Testis (tissue), 2 donors: ENCODE measurements at regions not wholly inside any gene's neighbourhood (a gene's known extent, or its start where the extent isn't known, plus 50 kb on each side); places are given as distances from the start of the nearest gene placed in this dataset.

Experiments
- DNase-seq: peaks from one replicate; pipeline ENCODE4 v3.0.0-alpha.2; 2019
- H3K27ac ChIP-seq, 2 donors: fragments of 200-600 bp; sonication (generic); one replicate each; pipeline ENCODE4 v1.5.1; 2019
- H3K27me3 ChIP-seq: fragments of 200-600 bp; sonication (generic); one replicate; pipeline ENCODE4 v1.5.1; 2019
- H3K36me3 ChIP-seq: fragments of 200-600 bp; sonication (generic); one replicate; pipeline ENCODE4 v1.5.1; 2017; ENCODE audit warnings: low read depth; ENCODE audit errors: missing control alignments
- H3K4me1 ChIP-seq: fragments of 200-600 bp; sonication (generic); one replicate; pipeline ENCODE4 v1.5.1; 2019
- H3K4me3 ChIP-seq, 2 donors: fragments of 200-600 bp; sonication (generic); one replicate each; pipeline ENCODE4 v1.5.1; 2017 to 2019
- H3K9me3 ChIP-seq: fragments of 200-600 bp; sonication (generic); one replicate; pipeline ENCODE4 v1.5.1; 2017
- CTCF ChIP-seq, 3 experiments: fragments of 450-650 bp in 2 of 3; fragments of 200-600 bp in 1 of 3; sonication (generic) in 1 of 3; IDR thresholded peaks; one replicate each; pipeline ENCODE4 v1.5.1; 2016 to 2019; ENCODE audit warnings: antibody characterized with exemption in 3 of 3, mild to moderate bottlenecking in 2 of 3, moderate library complexity in 1 of 3
- POLR2A ChIP-seq: fragments of 450-650 bp; IDR thresholded peaks from one replicate; pipeline ENCODE4 v1.6.1; 2017; ENCODE audit warnings: antibody characterized with exemption, mild to moderate bottlenecking, moderate library complexity
- WGBS, 2 donors: methylation state at CpG; one replicate each; pipeline ENCODE4 v1.1.5; 2018; 5-methylcytosine and 5-hydroxymethylcytosine counted together
- intact Hi-C: fragments of 100-400 bp; cut with DNase I; formaldehyde crosslinking; loops from one replicate; pipeline ENCODE4 v1.15.1; 2023; ENCODE audit warnings: low total_unique reads

GRCh38 chr1:214983126-214983869, 99.2 kb upstream of the KCNK2 start:
- Histone ChIP-seq H3K4me1 (no peaks in the 10 kb centered on the region), H3K4me3 (no peak overlapping the region), H3K9me3 (no peaks in the 10 kb centered on the region), H3K27me3 (no peaks in the 10 kb centered on the region), H3K27ac (no peak overlapping the region), H3K36me3 (no peaks in the 10 kb centered on the region)
- intact Hi-C loops, result no loop called here
- no peak for DNase-seq
- 78 to 87% methylated on average over 3 of the region's 3 CpGs for WGBS, 2 donors
- TF ChIP-seq POLR2A (no peak), CTCF (IDR thresholded peaks at IDR 0.05) (no peak)

- 71 to 86% methylated on average over 1 of the region's 1 CpG for WGBS, 2 donors
- no peaks in the 10 kb centered on the region for H3K4me1 ChIP-seq
- H3K4me3 ChIP-seq, result no peak overlapping the region
- no peak for DNase-seq
- no peak for TF ChIP-seq CTCF (IDR thresholded peaks at IDR 0.05)
- no peak for TF ChIP-seq POLR2A
- intact Hi-C loops, result no loop called here
- H3K27me3 ChIP-seq, result no peaks in the 10 kb centered on the region
- no peaks in the 10 kb centered on the region for H3K9me3 ChIP-seq
- no peaks in the 10 kb centered on the region for H3K36me3 ChIP-seq
- H3K27ac ChIP-seq, result no peak overlapping the region
Measured at GRCh38 chr1:214989341-214989740, 93.2 kb upstream of the KCNK2 start.

GRCh38 chr1:214990619-214991018, 91.9 kb upstream of the KCNK2 start:
- 94% methylated on average over 3 of the region's 3 CpGs for WGBS, 2 donors

GRCh38 chr1:214991691-214992315, 90.7 kb upstream of the KCNK2 start:
- 81 to 87% methylated on average over 11 of the region's 11 CpGs for WGBS, 2 donors
- H3K36me3 ChIP-seq, result no peaks in the 10 kb centered on the region
- no peak for DNase-seq
- no peaks in the 10 kb centered on the region for H3K9me3 ChIP-seq
- no peaks in the 10 kb centered on the region for H3K27me3 ChIP-seq
- no peak overlapping the region for H3K4me3 ChIP-seq
- no peaks in the 10 kb centered on the region for H3K4me1 ChIP-seq
- intact Hi-C loops, result no loop called here
- H3K27ac ChIP-seq, result no peak overlapping the region
- TF ChIP-seq CTCF (IDR thresholded peaks at IDR 0.05) (no peak), POLR2A (no peak)

More at GRCh38 chr1:214990619-214991018, 91.9 kb upstream of the KCNK2 start:
- intact Hi-C loops, result no loop called here
- Histone ChIP-seq H3K27me3 (no peaks in the 10 kb centered on the region), H3K9me3 (no peaks in the 10 kb centered on the region), H3K36me3 (no peaks in the 10 kb centered on the region), H3K27ac (no peak overlapping the region), H3K4me1 (no peaks in the 10 kb centered on the region), H3K4me3 (no peak overlapping the region)
- TF ChIP-seq CTCF (IDR thresholded peaks at IDR 0.05), result no peak
- DNase-seq, result no peak

- TF ChIP-seq POLR2A (no peak), CTCF (IDR thresholded peaks at IDR 0.05) (no peak)
- H3K4me1 ChIP-seq, result no peaks in the 10 kb centered on the region
- no peaks in the 10 kb centered on the region for H3K36me3 ChIP-seq
- H3K27me3 ChIP-seq, result no peaks in the 10 kb centered on the region
- DNase-seq, result no peak
- H3K4me3 ChIP-seq, result no peak overlapping the region
- H3K27ac ChIP-seq, result no peak overlapping the region
- intact Hi-C loops, result no loop called here
- no peaks in the 10 kb centered on the region for H3K9me3 ChIP-seq
Measured at GRCh38 chr1:214993419-214993818, 89.1 kb upstream of the KCNK2 start.
